Neural progenitor cell (in vitro differentiated cells): ENCODE measurements at regions not wholly inside any gene's neighbourhood (a gene's known extent, or its start where the extent isn't known, plus 50 kb on each side); places are given as distances from the start of the nearest gene placed in this dataset.

ENCODE experiments used
- EZH2 ChIP-seq: fragments of 200-600 bp; sonication (generic); IDR thresholded peaks from 2 replicates; pipeline ENCODE4 v1.6.1; 2017; ENCODE audit warnings: antibody characterized with exemption, mild to moderate bottlenecking, moderate library complexity
- EZH2phosphoT487 ChIP-seq: fragments of 200-600 bp; sonication (generic); IDR thresholded peaks from 2 replicates; pipeline ENCODE4 v1.6.1; 2017; ENCODE audit warnings: antibody characterized with exemption
- TF ChIP-seq, protein P1 (sequence below): fragments of 200-600 bp; sonication (generic); IDR thresholded peaks from 2 replicates; pipeline ENCODE4 v1.5.1; 2017; ENCODE audit warnings: antibody characterized with exemption, mild to moderate bottlenecking

DNA sequence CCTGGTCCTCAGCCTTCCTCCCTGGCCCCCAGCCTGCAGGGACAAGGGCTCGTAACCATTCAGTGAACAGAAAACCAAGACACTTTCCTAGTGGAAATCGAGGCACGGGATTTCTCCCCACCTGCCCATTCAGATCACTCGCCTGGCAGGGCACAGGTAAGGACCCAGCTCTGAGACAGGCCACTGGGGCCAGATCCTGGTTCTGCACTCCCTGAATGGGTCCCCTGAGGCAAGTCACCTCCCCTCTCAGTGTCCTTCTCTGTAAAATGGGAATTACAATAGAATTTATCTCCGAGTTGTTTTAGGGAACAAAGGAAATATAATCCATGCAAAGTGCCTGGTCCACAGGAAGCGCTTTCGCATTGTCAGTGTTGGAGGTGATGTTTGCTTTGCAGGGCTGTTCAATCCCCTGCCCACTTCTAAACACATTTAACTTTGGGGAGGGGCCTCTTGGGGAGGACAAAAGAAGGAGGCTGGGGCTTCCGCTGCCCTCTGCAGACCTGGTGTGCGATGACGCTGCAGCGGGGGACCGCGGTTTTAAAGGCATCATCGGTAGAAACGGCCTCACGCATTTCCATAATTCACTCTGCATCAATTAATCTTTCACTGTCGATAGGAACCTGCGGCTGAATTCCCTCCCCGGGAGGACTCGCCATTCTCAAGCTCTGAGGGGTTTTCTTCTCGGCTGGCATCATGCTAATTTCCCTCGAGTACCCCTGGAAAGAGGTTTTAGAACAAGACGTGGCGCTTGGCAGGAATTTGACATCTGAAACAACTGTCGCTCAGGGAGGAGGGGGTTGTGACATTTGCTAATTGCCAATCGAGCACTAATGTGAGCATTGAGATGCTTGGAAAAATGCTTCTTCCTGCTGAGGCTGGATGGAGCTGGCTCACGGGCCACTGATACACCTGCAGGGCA is 70.4 kb upstream of the FGF3 start:
- TF ChIP-seq, protein P1, sequence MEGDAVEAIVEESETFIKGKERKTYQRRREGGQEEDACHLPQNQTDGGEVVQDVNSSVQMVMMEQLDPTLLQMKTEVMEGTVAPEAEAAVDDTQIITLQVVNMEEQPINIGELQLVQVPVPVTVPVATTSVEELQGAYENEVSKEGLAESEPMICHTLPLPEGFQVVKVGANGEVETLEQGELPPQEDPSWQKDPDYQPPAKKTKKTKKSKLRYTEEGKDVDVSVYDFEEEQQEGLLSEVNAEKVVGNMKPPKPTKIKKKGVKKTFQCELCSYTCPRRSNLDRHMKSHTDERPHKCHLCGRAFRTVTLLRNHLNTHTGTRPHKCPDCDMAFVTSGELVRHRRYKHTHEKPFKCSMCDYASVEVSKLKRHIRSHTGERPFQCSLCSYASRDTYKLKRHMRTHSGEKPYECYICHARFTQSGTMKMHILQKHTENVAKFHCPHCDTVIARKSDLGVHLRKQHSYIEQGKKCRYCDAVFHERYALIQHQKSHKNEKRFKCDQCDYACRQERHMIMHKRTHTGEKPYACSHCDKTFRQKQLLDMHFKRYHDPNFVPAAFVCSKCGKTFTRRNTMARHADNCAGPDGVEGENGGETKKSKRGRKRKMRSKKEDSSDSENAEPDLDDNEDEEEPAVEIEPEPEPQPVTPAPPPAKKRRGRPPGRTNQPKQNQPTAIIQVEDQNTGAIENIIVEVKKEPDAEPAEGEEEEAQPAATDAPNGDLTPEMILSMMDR: no peak
- TF ChIP-seq EZH2: no peak
- TF ChIP-seq EZH2phosphoT487: no peak
